HG03066 (cell line): ENCODE measurements at regions not wholly inside any gene's neighbourhood (a gene's known extent, or its start where the extent isn't known, plus 50 kb on each side); places are given as distances from the start of the nearest gene placed in this dataset.

Experiments used
- ATAC-seq: cut with Tn5 transposase; IDR thresholded peaks from one replicate; pipeline ENCODE4 v1.9.1; 2021; ENCODE audit warnings: low read depth; ENCODE audit not compliant: unreplicated experiment

DNA sequence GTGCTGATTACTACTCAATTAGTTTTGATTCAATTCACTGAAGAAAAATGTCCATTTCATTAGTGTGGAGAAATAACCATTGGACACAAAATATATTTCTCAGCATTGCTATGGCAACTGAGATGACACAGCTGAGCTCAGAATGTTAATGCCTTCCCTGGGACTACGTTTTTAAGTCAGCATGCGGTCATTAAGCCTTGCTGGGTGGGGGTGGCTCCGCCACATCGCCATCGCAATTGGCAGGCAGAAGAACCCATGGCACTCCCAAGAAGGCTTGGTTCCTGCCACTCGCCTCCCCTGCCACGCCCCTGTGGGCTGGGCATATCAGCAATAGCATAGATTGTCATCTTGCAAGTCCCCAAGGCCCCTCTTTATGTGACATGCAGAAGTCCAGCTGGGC, 256.7 kb upstream of the CAMK1G start:
- no peak for ATAC-seq

DNA sequence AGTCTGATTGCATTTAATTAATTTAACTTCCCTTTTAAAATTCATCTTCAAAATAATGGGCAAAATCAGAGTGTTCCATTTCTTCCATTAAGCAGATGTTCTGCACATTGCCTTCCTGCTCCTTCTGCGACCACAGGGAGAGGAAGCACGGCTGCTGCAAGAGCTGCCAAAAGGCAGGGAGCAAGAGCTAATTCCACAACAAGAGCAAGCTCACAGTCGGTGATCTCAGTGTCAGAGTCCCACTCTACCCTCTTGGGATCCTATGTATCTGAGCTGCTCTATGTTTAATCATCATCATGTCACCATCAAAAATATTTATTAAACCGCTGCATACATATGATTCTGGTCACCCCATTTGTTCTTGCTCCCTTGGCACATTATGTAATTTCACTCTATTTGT, 255.3 kb upstream of the CAMK1G start:
- ATAC-seq, result no peak

DNA sequence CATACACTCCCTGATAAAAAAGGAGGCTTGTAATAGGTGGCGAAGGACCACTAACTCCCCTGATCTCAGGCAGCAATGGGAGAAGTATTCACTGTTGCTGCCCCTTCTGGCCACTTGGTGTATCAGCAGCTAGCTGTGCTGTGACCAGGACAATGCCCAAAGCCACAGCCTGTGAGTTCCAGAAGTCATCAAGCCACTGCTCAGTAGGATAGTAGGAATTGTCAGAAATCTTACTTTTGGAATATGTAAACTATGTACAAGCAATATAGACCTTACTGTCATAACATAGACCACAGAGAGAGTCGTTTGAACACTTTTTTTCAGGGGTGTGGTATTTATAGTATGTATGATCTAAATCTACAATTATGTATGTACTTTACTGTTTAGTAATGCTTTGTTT, 248.3 kb upstream of the CAMK1G start:
- no peak for ATAC-seq

DNA sequence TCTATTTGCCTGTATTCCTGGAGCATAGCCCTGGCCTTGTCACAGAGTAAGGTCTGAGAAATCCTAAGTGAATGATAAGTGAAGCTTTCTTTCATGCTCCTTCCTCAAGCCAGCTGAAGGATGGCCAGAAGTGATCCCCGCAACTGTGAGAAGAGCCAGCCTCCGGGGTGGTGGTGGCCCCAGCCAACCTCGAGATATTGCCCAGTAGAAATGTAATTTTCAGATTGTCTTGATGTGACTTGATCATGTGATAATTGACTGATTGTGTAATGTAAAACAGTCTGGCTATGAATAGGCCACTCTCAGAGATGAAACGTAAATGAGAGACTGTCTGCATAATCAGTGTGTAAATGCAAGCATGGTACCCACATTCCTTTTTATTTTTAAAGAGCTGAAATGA, 242.4 kb upstream of the CAMK1G start:
- ATAC-seq, result no peak

DNA sequence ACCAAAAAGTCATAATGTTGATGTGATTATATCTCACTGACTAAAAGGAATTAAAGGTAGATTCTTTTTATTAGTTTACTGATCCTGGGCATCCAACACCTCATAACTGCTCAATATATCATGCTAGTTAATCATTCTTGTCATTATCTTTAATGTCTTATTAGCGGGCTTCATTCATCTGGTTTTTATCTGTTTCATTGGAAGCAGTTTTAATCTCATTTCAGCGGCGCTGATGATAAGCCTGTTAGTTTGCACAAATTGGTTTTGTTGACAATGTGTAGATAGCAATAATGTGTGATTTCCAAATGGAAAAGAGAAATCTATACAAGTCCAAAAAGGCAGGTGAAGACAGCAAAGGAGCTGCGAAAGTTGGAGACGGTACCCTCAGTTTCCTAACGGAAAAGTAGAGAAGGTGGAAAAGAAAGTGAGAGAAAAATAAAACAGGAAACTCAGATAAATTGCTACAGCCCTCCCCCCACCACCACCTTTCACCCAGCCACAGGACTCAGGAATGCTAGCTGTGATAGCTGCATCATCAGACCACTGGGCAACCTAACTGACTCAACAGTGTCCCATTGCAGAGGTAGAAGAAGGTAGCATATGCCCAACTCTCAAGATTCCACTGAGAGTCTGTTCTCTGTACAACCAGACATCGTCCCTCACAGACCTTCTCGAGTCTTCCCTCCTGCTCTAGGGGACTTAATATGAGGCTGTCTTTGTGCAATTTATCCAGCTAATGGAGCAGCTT, 241.7 kb upstream of the CAMK1G start:
- no peak for ATAC-seq

DNA sequence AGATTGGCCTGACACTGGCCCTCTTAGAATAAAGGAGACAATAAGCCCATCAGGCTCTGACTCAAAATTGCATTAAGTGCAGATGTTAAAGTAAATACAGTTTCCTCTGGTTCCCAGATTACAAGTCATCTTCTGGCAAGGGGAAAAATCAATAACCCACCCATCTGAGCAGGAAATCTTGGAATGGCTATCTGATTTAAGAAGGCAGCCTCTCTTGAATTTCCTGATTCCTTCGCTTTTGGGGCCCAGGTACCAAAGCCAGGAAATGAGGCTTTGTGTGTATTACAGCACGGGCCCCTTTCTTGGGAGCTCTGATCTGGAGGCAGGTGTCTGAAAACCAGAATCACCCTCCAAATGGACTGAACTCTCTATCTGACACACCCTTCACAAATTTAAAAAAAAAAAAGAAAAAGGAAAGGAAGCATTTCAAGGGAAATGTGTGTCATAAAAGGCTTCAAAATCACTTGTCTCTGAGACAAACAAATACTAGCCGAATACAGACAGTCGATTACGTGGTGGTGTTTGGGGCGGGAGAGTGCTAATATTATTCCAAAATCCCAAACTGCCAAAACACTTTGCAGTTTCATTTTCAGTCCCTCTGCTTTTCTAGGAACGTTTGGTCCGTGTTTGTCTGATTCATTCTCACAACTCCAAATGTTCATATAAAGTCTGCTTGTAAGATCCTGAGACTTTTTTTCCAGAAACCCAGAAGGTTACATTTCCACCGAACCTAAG, 240.9 kb upstream of the CAMK1G start:
- no peak for ATAC-seq

DNA sequence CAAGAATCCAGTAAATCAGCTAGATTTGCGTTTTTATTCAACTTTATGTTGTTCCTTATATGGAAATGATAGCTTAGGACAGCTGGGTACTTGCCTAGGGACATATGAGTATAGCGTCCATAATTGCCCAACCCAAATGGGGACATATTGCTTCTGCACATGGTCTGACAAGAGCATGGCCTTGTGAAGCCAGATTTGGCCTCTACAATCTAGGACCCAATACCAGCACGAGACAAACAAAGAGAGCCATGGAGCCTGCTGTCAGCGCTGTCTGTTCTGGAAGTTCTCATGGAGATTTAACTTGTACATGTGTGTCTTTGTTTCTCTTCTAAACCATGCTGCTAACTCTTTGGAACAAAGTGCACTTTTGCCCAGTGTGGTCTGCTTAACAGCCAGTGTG, 240.0 kb upstream of the CAMK1G start:
- ATAC-seq, result no peak

DNA sequence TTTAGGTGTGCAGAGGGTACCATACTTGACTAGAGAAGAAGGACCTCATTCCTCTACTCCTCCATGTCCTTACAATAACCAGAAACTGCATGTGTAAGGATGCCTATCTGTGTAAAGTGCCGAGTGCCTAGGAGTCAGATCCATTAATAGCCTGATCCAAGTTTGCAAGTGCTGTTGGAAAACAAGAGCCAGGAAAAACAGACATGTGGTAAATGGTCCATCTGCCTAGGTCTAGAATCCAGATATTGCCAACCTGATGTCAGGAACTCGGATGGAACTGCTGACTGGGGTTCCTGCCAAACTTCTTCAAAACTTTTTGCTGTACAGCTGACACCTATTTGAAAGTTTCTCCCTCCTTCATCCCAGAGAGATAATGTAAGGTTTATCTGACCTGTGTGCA, 239.4 kb upstream of the CAMK1G start:
- no peak for ATAC-seq

DNA sequence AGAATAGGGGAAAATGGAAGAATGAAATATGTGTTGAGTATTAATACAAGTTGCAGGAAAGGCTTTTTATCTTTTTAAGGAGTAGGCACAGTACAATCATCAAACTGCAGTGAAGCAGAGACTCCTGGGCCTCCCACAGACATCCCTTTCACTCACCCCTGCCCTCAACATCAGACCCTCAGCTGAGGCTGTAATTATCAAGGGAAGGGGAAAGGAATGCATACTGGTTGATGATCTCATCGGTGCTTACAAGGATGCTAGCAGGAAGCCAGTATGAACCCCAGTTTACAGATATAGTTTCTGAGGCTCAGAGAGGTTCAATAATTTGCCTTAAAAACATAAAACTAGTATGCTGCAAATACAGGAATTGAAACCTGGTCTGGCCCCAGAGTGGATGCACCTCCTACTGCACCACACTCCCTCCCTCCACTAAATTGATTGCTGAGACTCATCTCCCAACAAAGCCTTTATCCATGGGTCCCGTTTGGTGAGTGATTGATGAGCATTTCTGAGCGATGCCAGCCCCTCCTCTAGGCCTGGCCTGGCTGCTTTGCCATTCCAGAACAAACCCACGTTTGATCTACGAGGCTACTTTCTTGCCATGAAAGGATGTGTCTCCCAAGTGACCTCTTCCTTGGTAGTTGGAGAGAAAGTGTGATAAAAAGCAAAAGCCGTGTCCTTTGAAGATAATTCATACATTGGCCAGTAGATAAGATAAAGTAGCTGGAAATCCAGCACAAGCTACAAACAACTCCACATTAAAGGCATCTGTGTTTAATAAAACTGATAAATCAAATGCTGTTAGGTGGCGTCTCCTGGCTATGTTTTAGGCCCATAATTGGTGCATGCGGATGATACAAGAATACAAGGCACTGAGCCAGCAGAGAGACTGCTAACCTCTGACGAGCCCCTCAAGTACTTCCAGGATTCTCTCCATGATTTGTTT, 233.9 kb upstream of the CAMK1G start:
- no peak for ATAC-seq

DNA sequence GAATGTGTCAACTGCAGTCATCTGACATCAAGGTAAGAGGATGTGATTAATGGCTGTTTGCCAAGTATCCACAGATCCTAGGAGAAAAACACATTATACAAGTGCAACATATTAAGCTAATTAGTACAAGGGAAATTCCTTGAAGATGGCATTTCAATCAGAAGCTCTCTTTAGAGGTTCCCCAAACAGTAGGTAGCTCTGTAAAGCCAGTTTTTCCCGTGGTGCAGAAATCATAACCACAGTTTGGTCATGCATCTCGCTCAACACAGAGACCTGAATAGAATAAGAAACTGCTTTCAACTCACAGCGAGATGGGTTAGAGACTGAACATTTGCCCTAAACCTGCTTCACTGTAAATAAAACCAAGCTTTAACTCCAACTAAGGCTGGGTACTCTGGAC, 230.5 kb upstream of the CAMK1G start:
- ATAC-seq, result no peak

DNA sequence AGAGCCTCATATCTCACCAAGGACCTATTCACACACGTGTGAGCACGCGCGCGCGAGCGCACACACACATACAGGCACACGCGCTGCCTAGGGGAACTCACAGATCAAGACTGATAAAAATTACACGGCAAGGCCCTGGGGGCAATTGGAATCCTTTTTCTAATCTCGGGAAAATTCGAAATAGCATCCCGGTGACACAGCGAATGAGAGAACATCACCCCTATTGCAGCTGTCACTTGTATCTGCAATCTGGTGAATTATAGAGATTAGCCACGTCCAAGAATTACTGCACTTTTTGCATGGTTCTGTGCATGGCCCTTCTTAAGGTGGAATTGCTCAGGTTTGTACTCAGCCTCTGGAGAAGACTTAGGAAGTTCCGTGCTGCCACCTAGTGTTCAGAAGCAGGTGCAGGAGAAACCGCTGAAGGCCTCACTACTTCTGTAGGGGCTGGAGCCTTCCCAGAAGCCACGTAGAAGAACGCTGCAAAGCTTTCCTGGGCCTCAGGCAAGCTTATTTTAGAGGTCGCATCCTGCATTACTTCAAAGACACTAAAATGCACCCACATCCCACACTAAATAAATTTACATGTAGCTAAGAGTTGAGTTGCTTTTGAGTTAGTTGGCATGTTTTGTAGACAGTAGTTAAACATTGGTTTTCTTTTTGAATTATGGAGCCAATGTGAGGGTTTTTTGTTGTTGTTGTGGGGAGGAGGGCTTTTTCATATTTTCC, 229.2 kb upstream of the CAMK1G start:
- ATAC-seq, result peak; percentile 77

DNA sequence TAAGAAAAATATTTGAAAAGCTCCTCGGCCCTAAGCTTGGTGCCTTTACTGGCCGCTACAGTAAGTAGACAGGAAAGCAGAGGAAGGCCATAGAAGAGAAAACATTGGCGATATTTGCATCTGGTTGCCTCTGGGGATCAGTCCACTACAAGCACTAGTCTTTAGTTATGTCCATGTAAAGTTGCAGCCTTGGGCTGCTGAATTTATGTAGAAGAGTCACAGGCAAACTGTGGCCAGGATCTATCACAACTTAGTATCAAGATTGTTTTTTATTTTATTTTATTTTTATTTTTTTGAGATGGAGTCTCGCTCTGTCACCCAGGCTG, 228.7 kb upstream of the CAMK1G start:
- ATAC-seq, result no peak

DNA sequence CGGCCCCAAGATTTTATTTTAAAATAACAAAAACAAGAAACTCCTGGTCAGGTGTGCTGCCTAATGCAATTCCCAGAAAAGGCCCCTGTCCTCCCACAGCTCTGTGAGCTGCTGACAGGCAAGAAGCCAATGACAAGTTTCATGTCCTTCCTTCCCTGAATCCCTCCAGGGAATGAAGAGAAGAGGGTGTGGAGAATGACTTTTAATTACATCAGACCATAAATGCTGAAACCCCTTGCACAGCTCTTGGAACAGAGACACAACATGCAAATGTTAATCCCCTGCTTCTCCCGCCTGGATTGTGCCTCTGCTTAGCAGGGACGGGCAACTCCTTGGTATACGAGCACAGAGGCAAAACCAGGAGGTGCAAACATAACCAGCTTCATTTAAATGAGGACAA, 228.1 kb upstream of the CAMK1G start:
- no peak for ATAC-seq

DNA sequence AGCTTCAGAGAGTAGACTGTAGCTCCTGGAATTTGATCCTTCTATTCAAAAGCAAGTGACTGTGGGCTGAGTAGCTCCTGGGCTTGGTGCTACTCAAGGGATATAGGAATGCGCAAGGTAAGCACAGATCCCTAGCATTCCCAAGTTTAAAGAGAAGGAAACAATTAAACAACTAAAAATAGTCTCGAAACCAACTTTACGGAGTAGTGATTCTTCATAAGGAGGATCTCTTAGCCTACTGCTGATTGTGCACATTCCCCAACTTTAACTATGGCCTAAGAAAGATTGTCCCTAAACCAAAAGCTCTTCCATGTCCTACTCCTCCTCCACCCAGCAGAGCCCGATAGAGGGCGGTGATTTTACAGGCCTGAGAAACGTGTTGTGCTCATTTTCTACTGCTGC, 226.5 kb upstream of the CAMK1G start:
- no peak for ATAC-seq

DNA sequence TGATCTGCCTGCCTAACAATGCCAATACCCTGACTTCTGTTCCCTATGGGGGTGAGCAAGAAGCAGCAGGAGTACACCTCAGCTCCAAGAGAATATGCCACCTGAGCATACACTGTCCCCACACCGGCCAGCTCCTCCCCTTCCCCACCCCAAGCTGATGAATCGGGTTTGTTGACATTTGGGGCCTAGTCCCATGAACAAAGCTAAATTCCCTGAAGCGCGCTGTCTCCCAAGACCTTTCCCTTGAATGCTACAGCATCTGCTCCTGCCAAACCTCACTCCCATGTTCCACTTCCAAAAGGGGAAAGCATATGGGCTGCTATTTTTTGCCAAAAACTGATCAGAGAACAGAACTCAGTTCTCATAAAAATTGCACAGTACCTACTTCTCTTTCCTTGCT, 220.4 kb upstream of the CAMK1G start:
- ATAC-seq, result no peak

DNA sequence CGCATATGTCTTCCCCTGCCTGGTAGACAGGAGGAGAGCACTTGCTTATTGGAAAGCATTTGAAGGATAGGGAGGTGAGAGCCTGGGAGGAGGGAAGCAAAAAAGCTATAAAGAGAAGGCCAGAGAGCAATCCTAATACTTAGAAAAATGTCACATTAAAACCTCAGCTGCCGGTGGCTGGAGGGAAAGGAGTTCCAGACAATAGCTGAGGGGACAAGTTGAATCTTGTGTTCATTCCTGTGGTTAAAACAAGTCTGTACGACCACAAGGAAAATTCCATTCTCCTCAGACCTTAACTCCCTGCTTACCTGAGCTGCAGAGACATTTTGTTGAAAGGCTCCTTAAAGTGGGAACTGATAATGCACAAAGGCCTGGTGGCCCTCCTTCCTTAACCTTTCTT, 218.8 kb upstream of the CAMK1G start:
- ATAC-seq, result no peak

DNA sequence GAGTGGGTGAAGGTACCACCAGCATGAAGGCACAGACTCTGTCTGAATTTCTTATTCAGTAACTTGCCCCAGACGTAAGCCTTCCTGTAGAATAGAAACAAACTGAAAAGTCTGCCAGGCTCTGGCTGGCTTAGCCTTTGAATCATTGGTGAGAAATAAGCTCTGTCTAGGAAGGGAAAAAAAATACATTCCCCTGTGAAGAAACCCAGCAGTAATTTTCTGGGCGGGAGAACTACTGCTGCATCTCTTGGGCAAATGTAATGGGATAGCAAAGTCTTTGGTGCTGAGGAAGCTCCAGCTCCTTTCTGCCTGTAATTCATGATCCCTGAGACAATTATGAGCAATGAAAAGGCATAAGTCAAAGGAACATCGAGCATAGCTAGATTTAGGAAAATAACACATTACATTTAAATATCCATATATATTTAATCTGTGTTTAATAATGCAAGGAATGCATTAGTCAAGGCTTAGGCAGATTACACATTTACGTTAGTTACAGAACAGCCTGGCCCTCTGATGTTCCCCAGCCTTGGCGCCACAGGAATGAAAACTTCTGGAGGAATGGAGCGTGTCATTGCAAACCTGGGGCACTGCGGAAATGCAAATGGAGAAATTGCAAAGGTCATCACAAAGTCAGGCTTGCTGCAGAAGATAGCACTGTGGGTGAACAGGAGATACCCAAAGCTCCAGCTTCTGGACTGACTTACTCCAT, 216.3 kb upstream of the CAMK1G start:
- no peak for ATAC-seq

DNA sequence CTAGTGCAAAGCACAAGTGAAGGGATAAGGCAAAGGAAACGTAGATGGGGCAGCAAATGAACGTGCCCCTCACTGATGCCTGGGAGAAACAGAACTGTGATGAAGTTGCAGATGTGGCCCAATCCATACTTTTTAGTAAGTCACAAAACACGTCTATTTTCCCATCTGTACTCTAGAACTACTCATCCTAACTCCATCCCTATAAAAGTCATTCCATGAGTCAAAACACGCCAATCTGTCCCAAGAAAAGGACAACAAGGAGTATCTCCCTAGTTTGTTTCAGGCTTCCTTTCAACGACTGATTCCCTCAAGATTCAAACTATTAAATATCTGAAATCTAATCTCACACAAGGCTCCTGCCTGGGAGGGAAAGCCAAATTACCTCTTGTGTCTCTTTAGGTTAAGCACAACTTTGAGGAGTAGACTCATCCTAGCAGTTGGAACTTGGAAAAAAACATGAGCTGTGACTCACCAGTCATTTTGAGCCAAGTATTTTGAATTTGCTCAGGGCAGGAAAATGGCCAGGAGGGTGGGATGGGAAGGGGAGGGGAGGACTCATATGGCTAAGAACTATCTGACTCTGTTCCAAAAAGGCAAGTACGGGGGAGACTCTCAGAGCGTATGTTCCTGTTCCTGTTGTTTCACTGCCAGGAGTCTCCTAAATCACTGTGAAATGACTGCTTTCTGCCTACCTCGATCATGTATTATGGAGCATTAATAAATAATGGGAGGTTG, 214.5 kb upstream of the CAMK1G start:
- no peak for ATAC-seq

DNA sequence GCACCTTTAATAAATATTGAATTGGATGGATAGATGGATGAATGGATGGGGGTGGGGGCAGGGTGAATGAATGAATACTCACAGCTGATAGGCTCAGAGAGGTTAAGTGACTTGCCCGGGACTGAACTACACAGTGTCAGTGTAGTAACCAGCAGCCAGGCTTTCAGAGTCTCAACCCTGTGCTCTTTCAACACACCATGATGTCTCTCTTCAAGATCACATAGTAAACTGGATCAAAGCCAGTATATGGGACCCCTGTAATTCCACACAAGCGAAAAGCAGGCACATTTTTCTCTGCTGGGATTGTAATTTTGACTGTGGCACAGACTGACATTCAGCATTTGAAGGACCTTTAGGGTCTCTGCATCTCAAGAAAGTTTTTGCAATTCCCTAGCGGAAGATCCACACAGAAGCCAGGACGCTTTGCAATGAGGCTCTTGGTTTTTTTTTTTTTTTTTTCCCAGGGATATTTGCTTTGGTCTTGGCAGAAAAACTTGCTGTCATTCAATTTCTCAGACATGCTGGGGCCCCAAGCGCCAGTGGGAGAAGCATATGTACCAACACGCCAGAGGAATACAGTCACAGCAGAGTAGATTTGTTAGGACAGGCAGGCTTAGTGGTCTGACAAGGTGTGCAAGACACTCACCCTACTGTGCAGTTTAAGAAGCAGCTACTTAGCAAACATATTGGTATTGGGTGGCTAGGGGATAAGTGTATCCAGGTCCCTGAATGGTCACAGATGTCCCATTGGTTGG, 213.1 kb upstream of the CAMK1G start:
- ATAC-seq, result no peak
